ENCODE measurements at regions not wholly inside any gene's neighbourhood (a gene's known extent, or its start where the extent isn't known, plus 50 kb on each side); places are given as distances from the start of the nearest gene placed in this dataset.

- no peak for TF ChIP-seq CTCF (IDR thresholded peaks at IDR 0.05; ENCODE audit: borderline replicate concordance, extremely low read depth, low read length, poor library complexity, severe bottlenecking)
- TF ChIP-seq EZH2 (IDR thresholded peaks at IDR 0.05; ENCODE audit: borderline replicate concordance, low read depth, low read length, severe bottlenecking) = no peak
Observed at GRCh38 chr2:66164470-66164869, 270.5 kb upstream of the MEIS1 start.
